Endothelial cell of umbilical vein (primary cell): ENCODE measurements at regions not wholly inside any gene's neighbourhood (a gene's known extent, or its start where the extent isn't known, plus 50 kb on each side); places are given as distances from the start of the nearest gene placed in this dataset.

ENCODE experiments used
- BruUV-seq: library from RNA; stranded (reverse); fragments of 400-500 nt; replicated peaks from 2 replicates; lab custom pipeline; 2021; lab: Mats Ljungman, UMichigan
- CTCF ChIA-PET: fragments of 300-600, 350-600 bp; sonication (Branson Sonifier 250); formaldehyde crosslinking; loops from one replicate; lab custom pipeline; 2021; ENCODE audit warnings: antibody characterized with exemption, inconsistent platforms; lab: Charles Lee
- POLR2A ChIA-PET: fragments of 300-600, 350-600 bp; sonication (Branson Sonifier 250); formaldehyde crosslinking; loops from one replicate; lab custom pipeline; 2021; ENCODE audit warnings: antibody characterized with exemption, inconsistent platforms; lab: Charles Lee
- DNase-seq: peaks from one replicate; pipeline ENCODE4 v3.0.0-alpha.2; 2011; ENCODE audit warnings: low read depth, low spot score
- FAIRE-seq: peaks from 2 replicates; lab custom pipeline; 2011; peaks lifted over from hg19 to GRCh38; lab: Jason Lieb, UNC
- H2AFZ ChIP-seq: 2 replicates; pipeline ENCODE4 v1.6.0; 2012; ENCODE audit warnings: low read depth, low read length, control low read depth, inconsistent platforms
- H3K27ac ChIP-seq: 2 replicates; pipeline ENCODE4 v1.5.1; 2011; ENCODE audit warnings: low read depth, mild to moderate bottlenecking, control low read depth, low read length, moderate library complexity; ENCODE audit not compliant: insufficient read depth
- H3K27me3 ChIP-seq, 2 experiments: 2 replicates each; pipeline versions ENCODE4 v1.6.0 to v1.6.1; 2011; ENCODE audit warnings: low read length in 2 of 2, mixed read lengths in 1 of 2; ENCODE audit not compliant: control insufficient read depth in 2 of 2, insufficient read depth in 2 of 2
- H3K36me3 ChIP-seq, 2 experiments: 2 replicates in 1 of 2; 3 replicates in 1 of 2; pipeline ENCODE4 v1.5.1; 2011; ENCODE audit warnings: low read length in 2 of 2, mild to moderate bottlenecking in 1 of 2, moderate library complexity in 1 of 2; ENCODE audit not compliant: control insufficient read depth in 2 of 2, insufficient read depth in 2 of 2; ENCODE audit errors: extremely low read depth in 1 of 2
- H3K4me1 ChIP-seq: 3 replicates; pipeline ENCODE4 v1.5.1; 2011; ENCODE audit warnings: mild to moderate bottlenecking, low read length; ENCODE audit not compliant: control insufficient read depth, insufficient read depth; ENCODE audit errors: extremely low read depth
- H3K4me2 ChIP-seq: 2 replicates; pipeline ENCODE4 v1.6.1; 2011; ENCODE audit warnings: low read length, control low read depth, mixed read lengths; ENCODE audit not compliant: insufficient read depth
- H3K4me3 ChIP-seq, 3 experiments: fragments of 200-600 bp in 1 of 3; sonication (generic), shearing (Covaris generic) in 1 of 3; replicated peaks in 1 of 3; 2 replicates each; pipeline ENCODE4 v1.5.1; 2011 to 2016; ENCODE audit warnings: control low read depth in 3 of 3, low read length in 3 of 3, mild to moderate bottlenecking in 2 of 3, inconsistent platforms in 1 of 3, low read depth in 1 of 3, moderate library complexity in 1 of 3; ENCODE audit not compliant: insufficient read depth in 1 of 3
- H3K79me2 ChIP-seq: 2 replicates; pipeline ENCODE4 v1.6.0; 2012; ENCODE audit warnings: low read length, inconsistent platforms; ENCODE audit not compliant: control insufficient read depth, insufficient read depth
- H3K9ac ChIP-seq: replicated peaks from 2 replicates; pipeline ENCODE3; 2011; ENCODE audit warnings: low read length, control low read depth; ENCODE audit not compliant: insufficient read depth; ENCODE audit errors: extremely low read depth
- H3K9me1 ChIP-seq: replicated peaks from 3 replicates; pipeline ENCODE4 v1.6.0; 2011; ENCODE audit warnings: mild to moderate bottlenecking, low read length; ENCODE audit not compliant: control insufficient read depth, insufficient read depth; ENCODE audit errors: extremely low read depth
- H3K9me3 ChIP-seq: replicated peaks from 2 replicates; pipeline ENCODE4 v1.5.1; 2012; ENCODE audit warnings: low read length, inconsistent platforms; ENCODE audit not compliant: control insufficient read depth, insufficient read depth
- H4K20me1 ChIP-seq: replicated peaks from 2 replicates; pipeline ENCODE3; 2011; ENCODE audit warnings: mild to moderate bottlenecking, low read length; ENCODE audit not compliant: control insufficient read depth, insufficient read depth; ENCODE audit errors: extremely low read depth
- GATA2 ChIP-seq: IDR thresholded peaks from 2 replicates; pipeline ENCODE4 v1.7.0; 2011; ENCODE audit warnings: low read depth, mild to moderate bottlenecking, moderate library complexity, mixed read lengths, low read length; ENCODE audit not compliant: insufficient read length, insufficient read depth
- MYC ChIP-seq: IDR thresholded peaks from one replicate; pipeline ENCODE4 v1.6.1; 2011; ENCODE audit warnings: mild to moderate bottlenecking, low read depth, low read length
- POLR2A ChIP-seq: IDR thresholded peaks from 2 replicates; pipeline ENCODE4 v1.6.1; 2012; ENCODE audit warnings: low read depth, mild to moderate bottlenecking, control low read depth, low read length
- POLR2AphosphoS5 ChIP-seq: IDR thresholded peaks from 2 replicates; pipeline ENCODE4 v1.6.1; 2012; ENCODE audit warnings: low read depth, mild to moderate bottlenecking, control low read depth, low read length, moderate library complexity; ENCODE audit not compliant: insufficient read depth
- dilution Hi-C: fragments of 300-500 bp; cut with MboI; formaldehyde crosslinking; loops from one replicate; pipeline ENCODE4 v1.15.0; 2019; ENCODE audit warnings: low sequenced_read_pairs; ENCODE audit not compliant: extremely low pct_ligation_motif_present
- intact Hi-C: fragments of 100-400 bp; cut with micrococcal nuclease; formaldehyde crosslinking; loops from one replicate; pipeline ENCODE4 v1.10.0; 2022
- TF ChIP-seq, protein P1 (sequence below): IDR thresholded peaks from 2 replicates; pipeline ENCODE4 v1.6.1; 2011; ENCODE audit not compliant: insufficient read depth, insufficient read length
- TF ChIP-seq, protein P2 (sequence below), 2 donors: IDR thresholded peaks; 1 replicate in 1 of 2; 2 replicates in 1 of 2; pipeline ENCODE4 v1.5.1; 2011; ENCODE audit warnings: low read length in 2 of 2, mild to moderate bottlenecking in 2 of 2, moderate library complexity in 2 of 2, control low read depth in 1 of 2, inconsistent platforms in 1 of 2, low read depth in 1 of 2; ENCODE audit not compliant: insufficient read depth in 1 of 2; ENCODE audit errors: extremely low read depth in 1 of 2

DNA sequence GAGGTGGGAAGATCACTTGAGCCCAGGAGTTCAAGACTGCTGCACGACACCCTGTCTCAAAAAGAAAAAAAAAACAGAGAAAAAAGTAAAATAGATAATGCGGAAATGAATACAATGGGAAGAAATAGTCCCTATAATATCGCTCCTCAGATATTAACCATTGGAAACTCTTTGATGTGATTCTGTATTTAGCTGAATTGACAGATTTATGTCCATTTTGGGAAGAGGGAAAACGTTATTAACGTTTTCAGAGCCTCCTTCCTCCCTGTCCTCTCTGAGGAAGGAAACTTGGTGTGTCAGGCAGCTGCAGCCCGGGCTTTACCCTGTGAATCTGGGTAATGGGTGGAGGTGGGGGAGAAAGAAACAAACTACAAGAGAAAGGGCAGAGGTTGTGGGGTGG lies 61.6 kb upstream of the ECE1 start:
- Histone ChIP-seq H3K9ac (no peak overlapping the region), H3K4me2 (no peak overlapping the region), H3K27ac (no peak overlapping the region), H4K20me1 (no peaks in the 10 kb centered on the region), H3K27me3 (no peaks in the 10 kb centered on the region), H2AFZ (no peak overlapping the region), H3K4me3 (no peak overlapping the region), H3K4me1 (no peaks in the 10 kb centered on the region), H3K36me3 (no peaks in the 10 kb centered on the region), H3K79me2 (no peaks in the 10 kb centered on the region), H3K9me3 (no peaks in the 10 kb centered on the region), H3K9me1 (no peaks in the 10 kb centered on the region)
- TF ChIP-seq, protein P1, sequence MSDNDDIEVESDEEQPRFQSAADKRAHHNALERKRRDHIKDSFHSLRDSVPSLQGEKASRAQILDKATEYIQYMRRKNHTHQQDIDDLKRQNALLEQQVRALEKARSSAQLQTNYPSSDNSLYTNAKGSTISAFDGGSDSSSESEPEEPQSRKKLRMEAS: no peak
- TF ChIP-seq POLR2AphosphoS5 (no peak), MYC (no peak)
- POLR2A ChIA-PET: no interaction called here
- intact Hi-C loops (no loop called here), dilution Hi-C loops (no loop called here)
- CTCF ChIA-PET: interaction anchor here (0.6 to 4.0 kb wide), 4 partner anchors 48 to 100 kb away, joined by 3 to 12 read pairs (median 4); no protein-coding TSS in a partner anchor
- BruUV-seq: no TSS peak
- DNase-seq: no peak
- no peak for FAIRE-seq

DNA sequence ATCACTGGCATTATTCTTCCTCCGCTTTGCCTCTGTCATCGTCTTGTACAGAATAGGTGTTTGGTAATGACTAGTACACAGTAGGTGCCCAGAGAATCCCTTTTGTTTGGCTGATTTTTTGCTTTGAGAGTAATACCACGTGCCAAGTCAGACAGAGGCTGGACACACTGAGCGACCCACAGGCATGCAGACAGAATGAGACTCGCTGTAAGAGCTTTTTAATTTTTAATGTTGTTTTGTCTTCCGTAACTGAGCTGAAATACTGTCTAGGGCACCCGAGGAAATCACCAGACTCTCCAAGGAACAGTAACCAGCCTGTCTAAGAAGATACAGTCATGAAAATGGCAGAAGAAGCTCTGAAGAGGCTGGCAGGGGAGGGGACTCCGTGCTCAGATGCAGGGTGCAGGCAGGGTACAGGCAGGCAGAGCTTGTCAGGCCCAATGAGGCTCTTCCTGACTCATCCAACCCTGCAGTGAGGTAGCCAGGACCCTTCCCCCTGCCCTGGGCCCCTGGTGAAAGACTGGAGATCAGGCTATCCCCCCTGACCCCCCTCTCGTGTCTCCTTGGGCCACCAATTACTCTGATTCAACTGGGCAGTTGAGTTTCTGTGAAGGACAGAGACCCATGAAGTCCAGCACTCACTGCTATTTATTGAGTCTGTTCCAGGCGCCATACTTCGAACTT lies 60.1 kb upstream of the ECE1 start:
- H3K9ac ChIP-seq: no peak overlapping the region
- intact Hi-C loops (no loop called here), dilution Hi-C loops (no loop called here)
- H3K4me3 ChIP-seq: no peak overlapping the region
- no peaks in the 10 kb centered on the region for H3K9me1 ChIP-seq
- H3K36me3 ChIP-seq: no peaks in the 10 kb centered on the region
- FAIRE-seq (no peak), DNase-seq (no peak)
- H3K27ac ChIP-seq: no peak overlapping the region
- H3K9me3 ChIP-seq: no peaks in the 10 kb centered on the region
- no peaks in the 10 kb centered on the region for H4K20me1 ChIP-seq
- CTCF ChIA-PET: interaction anchor here (0.8 to 4.0 kb wide), 4 partner anchors 80 to 118 kb away, joined by 3 to 12 read pairs (median 3); no protein-coding TSS in a partner anchor
- TF ChIP-seq, protein P2, sequence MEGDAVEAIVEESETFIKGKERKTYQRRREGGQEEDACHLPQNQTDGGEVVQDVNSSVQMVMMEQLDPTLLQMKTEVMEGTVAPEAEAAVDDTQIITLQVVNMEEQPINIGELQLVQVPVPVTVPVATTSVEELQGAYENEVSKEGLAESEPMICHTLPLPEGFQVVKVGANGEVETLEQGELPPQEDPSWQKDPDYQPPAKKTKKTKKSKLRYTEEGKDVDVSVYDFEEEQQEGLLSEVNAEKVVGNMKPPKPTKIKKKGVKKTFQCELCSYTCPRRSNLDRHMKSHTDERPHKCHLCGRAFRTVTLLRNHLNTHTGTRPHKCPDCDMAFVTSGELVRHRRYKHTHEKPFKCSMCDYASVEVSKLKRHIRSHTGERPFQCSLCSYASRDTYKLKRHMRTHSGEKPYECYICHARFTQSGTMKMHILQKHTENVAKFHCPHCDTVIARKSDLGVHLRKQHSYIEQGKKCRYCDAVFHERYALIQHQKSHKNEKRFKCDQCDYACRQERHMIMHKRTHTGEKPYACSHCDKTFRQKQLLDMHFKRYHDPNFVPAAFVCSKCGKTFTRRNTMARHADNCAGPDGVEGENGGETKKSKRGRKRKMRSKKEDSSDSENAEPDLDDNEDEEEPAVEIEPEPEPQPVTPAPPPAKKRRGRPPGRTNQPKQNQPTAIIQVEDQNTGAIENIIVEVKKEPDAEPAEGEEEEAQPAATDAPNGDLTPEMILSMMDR (IDR thresholded peaks at IDR 0.05; ENCODE audit: extremely low read depth in 1 of 2, insufficient read depth in 1 of 2, low read depth in 1 of 2, low read length in 2 of 2): no peak
- TF ChIP-seq POLR2A (no peak), MYC (no peak), GATA2 (no peak)
- H3K27me3 ChIP-seq: no peaks in the 10 kb centered on the region
- no peak overlapping the region for H2AFZ ChIP-seq
- H3K79me2 ChIP-seq: no peaks in the 10 kb centered on the region
- H3K4me1 ChIP-seq: peaks cover 5% of the 10 kb centered on the region
- no peak overlapping the region for H3K4me2 ChIP-seq
- POLR2A ChIA-PET: no interaction called here
- no TSS peak for BruUV-seq
